NCI-H226 (cell line): ENCODE measurements at regions not wholly inside any gene's neighbourhood (a gene's known extent, or its start where the extent isn't known, plus 50 kb on each side); places are given as distances from the start of the nearest gene placed in this dataset.
"Not testable (repeated sequence)": the region's sequence is repeated elsewhere in the genome, so short reads cannot be mapped to it uniquely, and the experiment has no call there.

ENCODE experiments used
- DNase-seq: peaks from one replicate; pipeline ENCODE4 v3.0.0-alpha.2; 2015

DNA sequence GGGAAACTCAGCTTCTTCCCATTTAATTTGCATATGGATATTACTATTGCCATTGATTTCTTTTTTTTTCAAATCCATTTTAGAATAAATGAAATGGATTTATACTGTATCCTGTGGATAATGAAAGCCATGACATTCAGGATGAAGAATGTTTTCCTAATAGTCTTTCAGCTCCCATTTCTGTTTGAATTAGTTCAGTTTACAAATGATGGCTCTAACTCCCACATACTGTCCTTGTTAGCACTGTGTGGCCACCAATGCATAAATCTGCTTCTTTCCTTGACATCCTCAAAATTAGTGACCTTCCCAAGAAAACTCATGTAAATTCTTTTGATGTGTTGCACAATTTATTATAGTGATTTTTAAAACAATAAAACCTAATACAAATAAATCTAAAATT is 693.2 kb upstream of the GJE1 start:
- no peak for DNase-seq

DNA sequence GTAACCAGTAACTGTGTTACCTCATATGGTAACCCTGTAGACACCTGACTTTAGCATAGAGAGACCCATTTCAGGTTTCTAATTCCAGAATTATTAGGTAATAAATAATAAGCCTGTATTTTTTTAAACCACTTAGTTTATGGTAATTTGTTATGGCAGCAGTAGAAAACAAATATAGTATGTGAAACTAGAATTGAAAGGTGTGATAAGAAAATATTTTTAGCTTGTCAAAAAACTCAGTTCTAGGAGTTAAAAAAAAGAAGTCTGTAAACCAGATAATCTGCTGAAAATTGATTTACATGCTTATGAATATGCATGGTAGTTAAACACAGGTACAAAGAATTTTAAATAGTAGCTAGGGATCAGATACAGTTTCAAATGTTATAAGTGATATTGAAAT is 695.0 kb upstream of the GJE1 start:
- DNase-seq = no peak

DNA sequence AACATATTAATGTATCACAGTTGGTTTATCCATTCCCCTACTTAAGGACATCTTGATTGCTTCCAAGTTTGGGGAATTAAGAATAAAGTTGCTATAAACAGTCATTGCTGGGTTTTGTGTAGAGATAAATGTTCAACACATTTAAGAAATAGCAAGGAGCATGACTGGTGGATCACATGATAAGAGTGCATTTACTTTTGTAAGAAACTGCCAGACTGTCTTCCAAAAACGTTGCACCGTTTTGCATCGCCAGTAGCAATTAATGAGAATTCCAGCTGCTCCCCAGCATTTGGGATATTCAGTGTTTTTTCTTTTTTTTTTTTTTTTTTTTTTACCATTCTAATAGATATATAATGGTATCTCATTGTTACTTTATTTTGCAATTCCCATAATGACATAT is 695.7 kb upstream of the GJE1 start:
- no peak for DNase-seq

DNA sequence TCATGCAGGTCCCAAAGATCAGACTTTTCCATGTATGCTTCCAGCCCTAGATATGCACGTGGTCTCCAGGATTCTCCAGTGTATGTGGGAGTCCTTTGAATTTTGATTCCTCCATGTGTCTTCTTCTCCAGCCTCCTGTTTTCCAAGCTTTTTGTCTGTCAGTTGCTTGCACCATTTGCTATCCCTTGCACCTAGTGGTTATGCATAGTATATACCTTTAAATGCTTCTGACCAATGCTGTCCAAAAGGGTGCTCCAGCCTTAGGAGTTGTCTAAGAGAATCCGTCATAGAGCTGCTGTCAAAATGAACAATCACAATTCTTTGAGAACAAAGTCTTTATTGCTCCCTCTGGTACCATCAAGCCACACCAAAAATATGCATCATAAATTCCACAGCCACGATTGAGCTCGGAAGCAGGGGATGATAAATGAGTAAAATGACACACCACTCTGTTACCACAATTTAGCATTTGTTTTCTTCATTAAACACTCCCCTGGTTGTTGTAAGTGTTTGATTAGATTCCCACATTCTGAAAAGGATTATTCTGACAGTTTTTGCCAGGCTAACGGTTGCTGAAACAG is 706.2 kb upstream of the GJE1 start:
- DNase-seq = peak; percentile 13

DNA sequence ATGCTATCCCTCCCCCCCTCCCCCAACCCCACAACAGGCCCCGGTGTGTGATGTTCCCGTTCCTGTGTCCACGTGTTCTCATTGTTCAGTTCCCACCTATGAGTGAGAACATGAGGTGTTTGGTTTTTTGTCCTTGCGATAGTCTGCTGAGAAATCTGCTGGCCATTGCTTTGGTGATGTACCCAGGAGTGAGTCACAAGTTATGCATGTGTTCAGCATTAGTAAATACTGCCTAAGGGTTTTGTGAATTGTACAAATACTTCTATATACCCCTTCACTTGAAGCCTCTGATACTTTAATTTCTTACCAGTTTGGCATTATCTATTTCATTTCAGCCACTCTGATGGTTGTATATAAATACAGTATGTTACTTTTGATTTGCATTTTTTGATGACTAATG is 711.3 kb upstream of the GJE1 start:
- DNase-seq = peak; percentile 83

DNA sequence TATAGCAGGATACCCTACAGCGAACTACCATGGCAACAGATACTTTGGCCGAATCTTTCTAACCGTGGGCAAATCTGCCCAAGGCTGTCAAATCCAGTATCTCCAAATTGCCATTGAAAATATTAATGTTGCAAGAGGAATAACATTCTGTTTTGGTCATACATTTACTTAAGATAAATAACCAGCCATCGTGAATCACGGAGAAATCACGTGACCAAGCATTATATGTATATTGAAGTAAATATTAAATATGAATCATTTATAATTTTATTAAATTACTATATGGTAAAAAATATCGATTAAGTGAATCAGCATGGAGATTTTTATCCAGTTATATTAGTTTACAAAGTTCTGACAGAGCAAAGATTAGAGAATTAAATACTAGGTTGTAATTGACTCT is 714.6 kb upstream of the GJE1 start:
- DNase-seq = no peak

DNA sequence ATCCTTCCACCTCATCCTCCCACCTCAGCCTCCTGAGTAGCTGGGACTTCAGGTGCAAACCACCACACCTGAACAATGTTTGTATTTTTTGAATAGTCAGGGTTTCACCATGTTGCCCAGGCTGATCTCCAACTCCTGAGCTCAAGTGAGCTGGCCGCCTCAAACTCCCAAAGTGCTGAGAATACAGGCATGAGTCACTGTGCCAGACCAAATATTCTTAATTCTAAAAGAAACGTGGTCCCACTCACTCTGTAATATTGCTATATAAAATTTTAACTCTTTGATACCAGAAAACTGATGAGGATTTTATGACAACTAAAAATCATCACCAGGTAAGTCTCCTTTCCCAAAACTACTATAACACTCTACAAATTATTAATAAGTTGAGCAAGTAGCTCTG is 716.8 kb upstream of the GJE1 start:
- no peak for DNase-seq

DNA sequence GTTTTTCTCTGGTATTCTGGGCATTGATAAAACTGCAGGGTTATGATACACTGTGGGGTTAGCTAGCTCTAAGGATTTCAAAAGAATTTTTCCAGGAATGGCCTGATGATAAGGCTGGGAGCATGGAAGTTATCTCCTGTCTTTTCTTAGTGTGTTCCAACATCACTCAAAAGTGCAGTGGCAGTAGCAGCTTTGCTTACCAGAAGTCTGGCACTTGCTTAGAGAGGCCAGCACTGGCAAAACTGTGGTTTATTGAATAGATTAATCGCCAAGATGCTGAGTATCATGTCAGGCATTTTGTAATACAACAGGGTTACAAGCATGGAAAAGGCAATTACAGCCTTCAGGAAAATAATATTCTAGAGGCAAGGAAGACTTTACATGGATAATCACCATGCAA is 719.5 kb upstream of the GJE1 start:
- DNase-seq = peak; percentile 54

DNA sequence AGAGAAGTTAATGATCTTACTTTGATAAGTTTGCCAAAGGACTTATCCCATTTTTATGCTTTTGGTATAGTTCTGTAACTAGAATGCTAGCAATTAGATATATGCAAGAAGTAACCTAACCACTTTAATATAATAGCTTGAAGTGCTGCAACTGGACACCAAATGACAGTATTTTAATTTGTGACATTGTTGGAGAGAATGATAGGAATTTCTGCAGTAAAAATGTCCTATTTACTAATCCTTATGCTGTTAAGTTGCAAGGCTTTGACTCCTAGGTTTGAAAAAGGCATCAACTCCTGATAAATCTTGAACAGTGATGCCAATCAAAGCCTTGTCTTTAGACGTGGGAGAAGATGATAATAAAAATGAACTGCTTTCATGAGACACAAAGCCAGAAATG is 726.0 kb upstream of the GJE1 start:
- DNase-seq = no peak

DNA sequence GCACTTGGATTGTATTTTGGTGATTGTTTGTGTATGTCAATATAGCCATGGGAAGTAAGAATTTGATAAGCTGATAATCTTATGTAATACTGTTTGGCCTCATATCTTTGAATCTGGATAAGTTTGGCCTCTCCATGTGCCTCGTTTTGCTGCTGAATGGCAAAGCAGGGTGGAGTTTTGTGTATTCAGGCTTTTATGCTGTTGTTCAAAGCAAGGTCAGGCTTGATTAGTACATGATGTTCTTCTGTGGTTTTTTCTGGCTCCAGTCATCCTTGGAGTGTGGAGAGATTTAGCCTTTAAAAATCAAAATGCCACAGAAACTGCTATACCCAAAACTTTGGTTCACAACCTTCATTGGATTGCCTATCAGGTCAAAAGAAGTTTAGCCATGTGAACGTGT is 728.9 kb upstream of the GJE1 start:
- no peak for DNase-seq

DNA sequence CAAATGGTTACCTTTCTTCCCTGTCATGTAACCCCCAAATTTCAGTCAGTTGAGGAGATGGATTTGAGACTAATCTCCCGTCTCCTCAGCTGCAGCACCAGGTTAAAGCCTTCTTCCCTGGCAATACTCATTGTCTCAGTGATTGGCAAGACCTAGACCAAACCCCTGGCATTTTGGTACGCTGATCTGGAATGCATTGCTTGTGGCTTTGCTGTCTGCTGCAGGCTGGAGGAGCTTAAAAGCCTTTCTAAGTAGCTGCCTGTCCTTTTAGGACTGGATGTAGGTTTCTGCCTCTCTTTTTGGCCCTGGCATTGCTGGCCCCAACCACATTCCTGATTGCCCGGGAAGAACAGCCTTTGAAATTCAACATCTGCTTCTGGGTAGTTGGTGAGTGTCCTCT is 729.6 kb upstream of the GJE1 start:
- no peak for DNase-seq

DNA sequence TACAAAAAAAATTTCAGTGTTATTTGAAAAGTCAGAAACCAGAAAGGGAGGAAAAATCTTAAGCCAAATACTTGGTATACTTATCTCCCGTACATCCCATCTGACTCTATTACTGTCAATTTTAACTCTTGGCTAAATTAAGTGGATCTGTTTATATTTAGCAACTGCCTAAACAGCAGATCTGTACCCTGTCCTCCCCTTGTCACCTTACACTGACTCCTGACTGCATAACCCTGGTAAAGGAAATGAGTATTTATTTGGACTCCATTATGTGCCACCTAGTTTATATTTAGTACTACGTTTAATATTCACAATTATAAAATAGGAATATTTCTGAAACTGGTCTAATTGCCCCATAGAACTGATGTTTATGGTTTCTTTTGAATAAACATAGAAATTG is 730.2 kb upstream of the GJE1 start:
- DNase-seq = no peak

DNA sequence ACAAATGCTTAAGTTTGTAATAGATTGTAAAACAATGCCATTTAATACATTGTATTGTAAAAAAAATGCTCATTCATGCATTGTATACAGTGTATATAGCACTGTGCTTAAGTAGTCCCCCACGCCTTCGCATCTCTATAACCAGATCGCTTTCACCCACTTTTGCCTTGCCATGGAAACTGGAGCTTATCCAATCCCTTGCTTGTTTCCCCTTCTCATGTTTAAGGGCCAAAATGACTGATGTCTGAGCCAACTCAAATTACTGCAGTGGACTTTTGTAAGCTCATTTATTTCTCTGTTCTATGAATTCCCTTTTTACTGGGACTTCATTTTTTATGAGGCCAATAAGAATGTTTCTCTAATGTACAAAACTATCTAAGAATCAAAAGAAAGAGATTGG is 730.9 kb upstream of the GJE1 start:
- DNase-seq = no peak

DNA sequence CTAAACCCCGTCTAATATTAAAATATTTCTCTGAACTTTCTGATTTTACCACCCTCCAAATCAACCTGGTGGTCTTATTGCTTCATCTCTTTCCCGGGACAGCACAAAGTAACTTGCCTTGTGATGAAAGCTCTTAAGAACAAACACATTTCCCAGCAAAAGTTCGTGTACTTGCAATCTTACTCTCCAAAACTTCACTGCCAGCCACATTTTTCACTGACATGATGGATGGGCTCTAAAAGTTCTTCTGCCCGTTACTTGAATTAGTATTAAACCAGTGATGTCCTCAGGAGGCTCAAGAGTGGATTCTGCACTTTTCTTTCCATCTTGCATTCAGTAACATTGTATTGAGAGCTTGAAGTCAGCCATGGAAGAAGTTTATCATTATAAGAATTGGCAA is 731.6 kb upstream of the GJE1 start:
- DNase-seq = peak; percentile 50

DNA sequence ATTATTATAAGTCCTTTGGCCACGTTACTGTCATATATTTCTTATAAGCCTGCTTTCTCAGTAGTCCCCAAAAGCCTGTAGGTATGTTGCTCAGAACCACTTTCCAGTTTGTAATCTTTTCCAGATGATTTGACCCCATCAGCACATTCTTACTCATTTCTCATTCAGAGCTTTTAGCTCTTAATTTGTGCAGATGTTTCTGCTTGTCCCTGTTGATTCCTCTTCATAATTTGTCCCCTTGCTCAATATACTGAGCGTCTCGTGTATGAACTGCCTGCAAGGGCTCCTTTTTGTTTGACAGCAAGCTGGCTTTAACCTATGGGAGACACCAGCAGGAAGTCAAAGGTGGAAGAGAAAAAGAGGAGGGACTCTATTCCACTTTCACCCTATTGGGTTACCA is 733.8 kb upstream of the GJE1 start:
- no peak for DNase-seq

DNA sequence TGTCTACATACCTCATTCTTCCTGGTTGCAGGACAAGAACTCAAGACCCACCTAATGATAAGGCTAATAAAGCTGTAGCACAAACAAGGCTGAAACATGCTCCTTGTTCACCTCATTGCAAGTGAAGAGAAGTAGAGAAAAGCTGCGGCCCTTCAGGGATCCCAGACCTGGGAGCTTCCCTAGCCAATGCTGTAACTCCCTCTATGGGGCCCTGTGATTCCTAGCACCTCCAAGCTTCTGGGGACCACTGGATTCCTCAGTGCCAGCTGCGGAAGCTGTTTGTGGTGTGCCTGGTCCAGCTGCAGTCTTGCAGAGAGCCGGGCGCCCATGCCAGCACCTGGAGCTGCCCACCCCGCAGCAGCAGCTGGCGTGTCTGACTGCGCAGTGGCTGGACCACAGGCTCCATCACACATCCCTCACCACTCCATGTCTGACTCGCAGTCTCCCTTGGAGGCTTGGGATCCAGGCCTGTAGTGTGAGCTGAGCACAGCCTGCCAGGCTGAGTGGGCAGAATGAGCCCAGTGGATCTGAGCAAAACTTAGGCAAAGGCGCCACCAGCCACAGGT is 737.2 kb upstream of the GJE1 start:
- no peak for DNase-seq

DNA sequence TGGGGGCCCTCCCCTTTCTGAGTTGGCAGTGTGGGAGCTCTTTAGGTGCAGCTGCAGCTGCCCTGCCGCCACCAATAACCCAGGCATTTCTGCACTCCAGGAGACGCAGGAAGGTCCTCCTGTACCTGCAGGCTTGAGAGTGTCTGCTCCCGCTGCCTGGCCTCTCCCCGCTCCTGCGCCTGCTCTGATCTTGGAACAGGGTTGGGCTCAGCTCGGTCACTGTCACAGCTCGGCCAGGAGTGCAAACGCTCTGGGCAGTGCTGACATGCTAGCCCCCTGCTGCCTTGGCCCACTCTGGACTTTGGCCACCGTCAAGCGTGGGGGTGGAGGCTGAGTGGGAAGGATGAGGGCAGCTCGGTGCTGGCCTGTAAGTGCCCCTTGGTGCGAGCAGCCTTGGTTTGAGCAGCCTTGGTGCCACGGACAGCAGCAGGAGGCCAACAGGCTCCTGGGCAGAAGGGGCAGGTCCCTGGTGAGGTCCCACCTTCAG is 738.1 kb upstream of the GJE1 start:
- DNase-seq = no peak

DNA sequence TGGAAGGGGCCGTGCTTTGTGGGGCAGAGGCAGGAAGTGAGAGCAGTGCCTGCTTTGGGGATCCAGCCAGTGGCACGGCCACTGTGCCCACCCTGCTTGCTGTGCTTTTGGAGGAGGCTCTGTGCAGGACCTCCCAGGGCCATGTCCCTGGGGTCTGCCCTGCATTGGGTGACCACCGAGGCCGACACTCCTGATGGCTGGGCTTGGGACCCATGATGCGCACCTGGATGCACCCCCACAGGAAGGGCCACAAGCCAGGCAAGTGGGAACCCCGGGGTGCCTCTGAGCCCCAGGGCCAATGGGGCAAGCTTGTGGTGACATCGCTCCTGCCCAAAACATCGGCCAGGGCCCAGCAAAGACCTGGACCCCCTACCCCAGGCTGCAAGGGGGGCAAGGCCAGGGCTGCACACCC is 738.6 kb upstream of the GJE1 start:
- no peak for DNase-seq

DNA sequence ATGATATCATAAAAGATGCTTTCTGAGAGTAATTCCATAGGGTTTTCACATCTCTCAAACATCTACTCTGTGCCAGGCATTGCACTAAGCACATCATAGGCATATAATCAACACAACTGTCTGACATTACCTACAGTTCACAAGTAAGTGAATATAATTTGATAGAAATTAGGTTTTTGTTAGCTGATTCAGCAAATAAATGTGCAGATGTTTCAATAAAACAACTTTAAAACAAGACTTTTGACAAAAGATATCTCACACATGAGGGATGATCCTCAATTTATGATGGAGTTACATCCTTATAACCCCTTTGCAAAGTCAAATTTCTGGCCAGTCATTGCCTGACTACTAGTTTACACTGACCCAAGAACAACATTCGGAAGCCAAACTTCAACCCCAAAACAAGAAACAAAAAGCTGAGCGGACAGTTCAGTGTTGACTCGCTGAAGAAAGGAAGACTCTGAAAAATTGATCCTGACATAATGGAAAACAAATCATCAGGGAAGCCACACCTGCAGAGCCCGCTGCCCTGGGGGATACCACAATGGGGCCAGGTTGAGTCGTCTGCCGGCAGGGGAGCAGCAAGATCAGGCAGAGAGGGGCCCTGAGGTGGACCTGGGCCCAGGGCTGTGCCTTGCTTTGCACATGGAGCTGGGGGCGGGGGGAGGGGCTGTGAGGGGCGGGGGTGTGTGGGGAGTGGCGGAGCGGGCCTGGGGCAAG is 739.2 kb upstream of the GJE1 start:
- no peak for DNase-seq

DNA sequence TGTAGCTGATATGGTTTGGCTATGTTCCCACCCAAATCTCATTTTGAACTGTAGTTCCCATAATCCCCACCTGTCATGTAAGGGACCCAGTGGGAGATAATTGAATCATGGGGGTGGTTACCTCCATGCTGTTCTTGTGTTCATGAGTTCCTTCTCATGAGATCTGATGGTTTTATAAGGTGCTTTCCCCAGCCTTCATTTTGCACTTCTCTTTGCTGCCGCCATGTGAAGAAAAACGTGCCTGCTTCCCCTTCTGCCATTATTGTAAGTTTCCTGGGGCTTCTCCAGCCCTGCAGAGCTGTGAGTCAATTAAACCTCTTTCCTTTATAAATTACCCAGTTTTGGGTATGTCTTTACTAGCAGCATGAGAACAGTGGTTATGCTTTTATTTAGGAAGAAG is 741.6 kb upstream of the GJE1 start:
- DNase-seq = not testable (repeated sequence)

DNA sequence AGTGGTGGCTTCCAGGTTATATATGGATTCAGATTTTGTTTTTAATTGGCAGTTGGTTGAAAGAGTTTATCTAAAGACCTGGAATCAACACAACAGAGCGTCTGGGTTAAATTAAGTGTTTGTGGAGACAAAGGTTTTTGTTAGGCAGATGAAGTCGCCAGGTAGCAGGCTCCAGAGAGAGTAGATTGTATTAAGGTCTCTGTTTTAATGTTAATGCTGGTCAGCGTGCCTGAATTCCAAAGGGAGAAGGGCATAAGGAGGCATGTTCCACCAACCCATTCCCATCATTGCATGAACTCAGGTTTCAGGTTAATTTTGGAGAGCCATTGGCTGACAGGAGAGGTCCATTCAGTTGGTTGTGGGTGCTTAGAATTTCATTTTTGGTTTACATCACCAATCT is 744.1 kb upstream of the GJE1 start:
- no peak for DNase-seq

DNA sequence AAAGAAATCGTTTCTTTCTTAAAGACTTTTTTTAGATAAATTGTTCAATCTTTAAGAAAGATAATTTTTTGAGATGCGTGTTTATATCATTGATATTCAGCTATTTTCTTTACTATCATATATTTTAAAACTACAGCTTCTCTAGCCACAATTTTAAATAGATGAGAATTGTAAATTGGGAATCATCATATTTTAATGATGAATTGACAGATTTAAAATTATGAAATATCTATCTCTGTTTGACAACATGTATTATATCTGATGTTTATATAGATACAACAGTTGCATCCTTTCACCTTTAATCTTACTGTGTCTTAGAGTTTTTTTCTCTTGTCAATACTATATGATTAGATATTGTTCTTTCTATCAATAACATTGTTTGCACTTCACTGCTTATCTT is 762.3 kb upstream of the GJE1 start:
- no peak for DNase-seq

DNA sequence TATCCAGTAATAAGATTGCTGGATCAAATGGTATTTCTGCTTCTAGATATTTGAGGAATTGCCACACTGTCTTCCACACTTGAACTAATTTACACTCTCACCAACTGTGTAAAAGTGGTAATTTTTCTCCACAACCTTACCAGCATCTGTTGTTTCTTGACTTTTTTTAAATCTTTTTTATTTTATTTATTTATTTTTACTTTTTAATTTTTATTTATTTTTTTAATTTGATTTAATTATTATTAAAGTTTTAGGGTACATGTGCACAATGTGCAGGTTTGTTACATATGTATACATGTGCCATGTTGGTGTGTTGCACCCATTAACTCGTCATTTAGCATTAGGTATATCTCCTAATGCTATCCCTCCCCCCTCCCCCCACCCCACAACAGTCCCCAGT is 765.9 kb upstream of the GJE1 start:
- not testable (repeated sequence) for DNase-seq

DNA sequence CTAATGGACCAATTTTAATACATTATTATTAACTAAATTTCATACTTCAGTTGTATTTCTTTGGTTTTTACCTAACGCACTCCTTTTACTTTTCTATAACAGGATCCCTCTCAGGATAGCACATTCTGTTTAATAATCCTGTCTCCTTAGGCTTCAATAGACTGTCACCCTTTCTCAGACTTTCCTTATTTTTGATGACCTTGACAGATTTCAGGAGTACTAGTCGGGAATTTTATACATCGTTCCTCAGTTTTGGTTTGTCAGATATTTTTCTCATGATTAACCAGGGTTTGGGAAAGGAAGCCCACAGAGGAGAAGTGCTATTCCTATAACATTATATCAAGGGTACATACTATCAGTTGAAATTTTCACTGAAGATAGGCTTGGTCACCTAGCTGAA is 768.0 kb upstream of the GJE1 start:
- DNase-seq = no peak

DNA sequence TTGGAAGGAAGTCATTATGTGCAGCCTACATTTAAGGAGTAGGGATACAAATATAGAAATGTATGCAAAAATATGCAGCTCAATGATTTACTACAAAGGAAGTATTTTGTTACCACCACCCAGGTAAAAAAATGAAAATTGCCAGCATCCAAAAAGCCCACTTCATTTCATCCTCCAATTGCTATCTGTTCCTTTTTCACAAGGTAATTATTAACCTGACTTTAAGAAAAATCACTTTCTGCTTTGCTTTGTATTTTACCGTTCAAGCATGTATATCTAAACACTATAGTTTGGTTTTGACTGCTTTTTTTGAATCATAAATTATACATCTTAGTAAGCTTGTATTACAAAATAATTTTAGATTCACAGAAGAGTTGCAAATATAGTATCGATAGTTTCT is 768.5 kb upstream of the GJE1 start:
- DNase-seq = no peak
